ENCODE measurements at regions not wholly inside any gene's neighbourhood (a gene's known extent, or its start where the extent isn't known, plus 50 kb on each side); places are given as distances from the start of the nearest gene placed in this dataset.

DNA sequence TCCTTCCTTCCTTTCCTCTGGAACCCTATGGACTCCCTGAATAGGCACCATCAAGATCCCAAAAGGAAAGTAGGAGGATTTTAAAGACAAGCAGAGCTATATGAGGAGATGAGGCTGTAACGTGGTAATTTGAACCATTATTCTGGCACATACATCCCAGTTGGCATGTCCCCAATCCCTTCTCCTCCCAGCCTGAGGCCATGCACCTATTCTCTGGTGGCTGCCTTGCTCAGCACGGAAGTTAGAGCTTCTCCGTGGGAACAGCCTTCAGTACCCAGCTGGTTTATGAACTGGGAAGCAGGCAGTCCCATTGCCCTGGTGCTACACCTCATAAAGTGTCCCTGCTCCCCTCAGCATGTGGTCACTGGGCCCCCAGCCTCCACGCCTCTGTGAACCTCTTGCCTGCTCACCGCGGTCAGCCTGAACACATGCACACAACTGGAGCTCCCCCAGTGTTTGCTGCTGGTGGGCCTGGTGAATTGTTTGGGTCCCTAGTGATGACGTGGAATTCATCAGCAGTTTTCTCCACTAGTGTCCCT is 139.9 kb upstream of the PLET1 start:
- TF ChIP-seq, protein P1, sequence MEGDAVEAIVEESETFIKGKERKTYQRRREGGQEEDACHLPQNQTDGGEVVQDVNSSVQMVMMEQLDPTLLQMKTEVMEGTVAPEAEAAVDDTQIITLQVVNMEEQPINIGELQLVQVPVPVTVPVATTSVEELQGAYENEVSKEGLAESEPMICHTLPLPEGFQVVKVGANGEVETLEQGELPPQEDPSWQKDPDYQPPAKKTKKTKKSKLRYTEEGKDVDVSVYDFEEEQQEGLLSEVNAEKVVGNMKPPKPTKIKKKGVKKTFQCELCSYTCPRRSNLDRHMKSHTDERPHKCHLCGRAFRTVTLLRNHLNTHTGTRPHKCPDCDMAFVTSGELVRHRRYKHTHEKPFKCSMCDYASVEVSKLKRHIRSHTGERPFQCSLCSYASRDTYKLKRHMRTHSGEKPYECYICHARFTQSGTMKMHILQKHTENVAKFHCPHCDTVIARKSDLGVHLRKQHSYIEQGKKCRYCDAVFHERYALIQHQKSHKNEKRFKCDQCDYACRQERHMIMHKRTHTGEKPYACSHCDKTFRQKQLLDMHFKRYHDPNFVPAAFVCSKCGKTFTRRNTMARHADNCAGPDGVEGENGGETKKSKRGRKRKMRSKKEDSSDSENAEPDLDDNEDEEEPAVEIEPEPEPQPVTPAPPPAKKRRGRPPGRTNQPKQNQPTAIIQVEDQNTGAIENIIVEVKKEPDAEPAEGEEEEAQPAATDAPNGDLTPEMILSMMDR (conservative IDR thresholded peaks at IDR 0.05 in 1 of 2, IDR thresholded peaks at IDR 0.05 in 1 of 2; ENCODE audit: extremely low read depth in 1 of 2, insufficient read depth in 1 of 2, low read depth in 1 of 2, low read length in 2 of 2) = no peak
- no peak for TF ChIP-seq EZH2 (IDR thresholded peaks at IDR 0.05; ENCODE audit: borderline replicate concordance, low read length)
